Prostate gland (tissue), 2 donors: ENCODE measurements at regions not wholly inside any gene's neighbourhood (a gene's known extent, or its start where the extent isn't known, plus 50 kb on each side); places are given as distances from the start of the nearest gene placed in this dataset.

ENCODE experiments used
- POLR2A ChIP-seq: fragments of 450-650 bp; IDR thresholded peaks from one replicate; pipeline ENCODE4 v1.6.1; 2016; ENCODE audit warnings: antibody characterized with exemption, mild to moderate bottlenecking
- POLR2AphosphoS5 ChIP-seq: sonication (generic); formaldehyde crosslinking; IDR thresholded peaks from one replicate; pipeline ENCODE4 v1.6.1; 2017; ENCODE audit warnings: antibody characterized with exemption
- TF ChIP-seq, protein P1 (sequence below), 4 experiments: fragments of 200-600 bp in 2 of 4; fragments of 450-650 bp in 2 of 4; sonication (generic) in 2 of 4; IDR thresholded peaks; 1 replicate in 3 of 4; 2 replicates in 1 of 4; pipeline ENCODE4 v1.5.1; 2016 to 2019; ENCODE audit warnings: antibody characterized with exemption in 4 of 4, mild to moderate bottlenecking in 2 of 4, moderate library complexity in 2 of 4

DNA sequence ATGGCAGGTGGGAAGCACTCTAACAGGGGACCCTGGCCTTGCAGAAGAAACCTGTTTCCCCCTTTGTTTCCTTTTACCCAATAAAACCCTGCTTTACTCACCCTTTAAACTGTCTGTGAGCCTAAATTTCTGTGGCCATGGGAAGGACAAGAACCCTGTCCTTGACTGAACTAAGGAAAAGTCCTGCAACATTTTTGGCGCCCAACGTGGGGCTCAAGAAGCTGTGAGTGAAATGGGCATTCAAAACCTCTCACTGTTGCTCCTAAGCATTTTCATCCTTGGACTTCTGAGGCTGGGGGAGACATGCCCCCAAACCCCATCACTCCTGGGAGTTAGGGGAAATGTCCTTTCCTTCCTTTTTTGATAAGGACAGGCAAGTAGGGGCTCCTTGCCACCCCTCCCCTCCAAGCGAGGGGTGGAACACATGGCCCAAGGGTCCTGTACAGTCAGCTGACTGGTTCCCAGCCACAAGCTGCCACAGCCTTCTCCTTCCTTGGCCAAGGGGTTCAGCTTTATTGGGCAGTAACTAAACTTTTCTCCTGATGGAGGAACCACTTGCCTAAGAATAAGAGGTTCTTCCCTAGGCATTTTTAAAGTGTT is 381.6 kb downstream of the KLF5 start:
- TF ChIP-seq, protein P1, sequence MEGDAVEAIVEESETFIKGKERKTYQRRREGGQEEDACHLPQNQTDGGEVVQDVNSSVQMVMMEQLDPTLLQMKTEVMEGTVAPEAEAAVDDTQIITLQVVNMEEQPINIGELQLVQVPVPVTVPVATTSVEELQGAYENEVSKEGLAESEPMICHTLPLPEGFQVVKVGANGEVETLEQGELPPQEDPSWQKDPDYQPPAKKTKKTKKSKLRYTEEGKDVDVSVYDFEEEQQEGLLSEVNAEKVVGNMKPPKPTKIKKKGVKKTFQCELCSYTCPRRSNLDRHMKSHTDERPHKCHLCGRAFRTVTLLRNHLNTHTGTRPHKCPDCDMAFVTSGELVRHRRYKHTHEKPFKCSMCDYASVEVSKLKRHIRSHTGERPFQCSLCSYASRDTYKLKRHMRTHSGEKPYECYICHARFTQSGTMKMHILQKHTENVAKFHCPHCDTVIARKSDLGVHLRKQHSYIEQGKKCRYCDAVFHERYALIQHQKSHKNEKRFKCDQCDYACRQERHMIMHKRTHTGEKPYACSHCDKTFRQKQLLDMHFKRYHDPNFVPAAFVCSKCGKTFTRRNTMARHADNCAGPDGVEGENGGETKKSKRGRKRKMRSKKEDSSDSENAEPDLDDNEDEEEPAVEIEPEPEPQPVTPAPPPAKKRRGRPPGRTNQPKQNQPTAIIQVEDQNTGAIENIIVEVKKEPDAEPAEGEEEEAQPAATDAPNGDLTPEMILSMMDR (IDR thresholded peaks at IDR 0.05) = no peak
- no peak for TF ChIP-seq POLR2AphosphoS5
- no peak for TF ChIP-seq POLR2A
